ENCODE measurements at regions not wholly inside any gene's neighbourhood (a gene's known extent, or its start where the extent isn't known, plus 50 kb on each side); places are given as distances from the start of the nearest gene placed in this dataset.

GRCh38 chr6:22694092-22694724 is 124.8 kb downstream of the HDGFL1 start:
- Mint-ChIP-seq H3K4me1 (ENCODE audit: low read depth) (peaks cover 10% of the 10 kb centered on the region), H3K9me3 (ENCODE audit: low read depth) (peaks cover 8% of the 10 kb centered on the region), H3K4me3 (ENCODE audit: low read depth) (no peak overlapping the region)

GRCh38 chr6:22696481-22696880 is 127.1 kb downstream of the HDGFL1 start:
- peaks cover 21% of the 10 kb centered on the region for H3K4me1 Mint-ChIP-seq (ENCODE audit: low read depth)
- no peak for DNase-seq (ENCODE audit: low spot score, unreplicated experiment)
- H3K9me3 Mint-ChIP-seq (ENCODE audit: low read depth) = peaks cover 4% of the 10 kb centered on the region
- H3K27ac Mint-ChIP-seq = no peak overlapping the region
- no peaks in the 10 kb centered on the region for H3K36me3 Mint-ChIP-seq (ENCODE audit: insufficient read depth)
- H3K27me3 Mint-ChIP-seq = no peaks in the 10 kb centered on the region
- no peak overlapping the region for H3K4me3 Mint-ChIP-seq (ENCODE audit: low read depth)
- TF ChIP-seq, protein P1, sequence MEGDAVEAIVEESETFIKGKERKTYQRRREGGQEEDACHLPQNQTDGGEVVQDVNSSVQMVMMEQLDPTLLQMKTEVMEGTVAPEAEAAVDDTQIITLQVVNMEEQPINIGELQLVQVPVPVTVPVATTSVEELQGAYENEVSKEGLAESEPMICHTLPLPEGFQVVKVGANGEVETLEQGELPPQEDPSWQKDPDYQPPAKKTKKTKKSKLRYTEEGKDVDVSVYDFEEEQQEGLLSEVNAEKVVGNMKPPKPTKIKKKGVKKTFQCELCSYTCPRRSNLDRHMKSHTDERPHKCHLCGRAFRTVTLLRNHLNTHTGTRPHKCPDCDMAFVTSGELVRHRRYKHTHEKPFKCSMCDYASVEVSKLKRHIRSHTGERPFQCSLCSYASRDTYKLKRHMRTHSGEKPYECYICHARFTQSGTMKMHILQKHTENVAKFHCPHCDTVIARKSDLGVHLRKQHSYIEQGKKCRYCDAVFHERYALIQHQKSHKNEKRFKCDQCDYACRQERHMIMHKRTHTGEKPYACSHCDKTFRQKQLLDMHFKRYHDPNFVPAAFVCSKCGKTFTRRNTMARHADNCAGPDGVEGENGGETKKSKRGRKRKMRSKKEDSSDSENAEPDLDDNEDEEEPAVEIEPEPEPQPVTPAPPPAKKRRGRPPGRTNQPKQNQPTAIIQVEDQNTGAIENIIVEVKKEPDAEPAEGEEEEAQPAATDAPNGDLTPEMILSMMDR (IDR thresholded peaks at IDR 0.05; ENCODE audit: unreplicated experiment) = no peak

More at GRCh38 chr6:22694092-22694724, 124.8 kb downstream of the HDGFL1 start:
- DNase-seq (ENCODE audit: low spot score, unreplicated experiment) = no peak
- no peak overlapping the region for H3K27ac Mint-ChIP-seq
- TF ChIP-seq, protein P1 (IDR thresholded peaks at IDR 0.05; ENCODE audit: unreplicated experiment) = no peak
- no peaks in the 10 kb centered on the region for H3K36me3 Mint-ChIP-seq (ENCODE audit: insufficient read depth)
- no peaks in the 10 kb centered on the region for H3K27me3 Mint-ChIP-seq

- Mint-ChIP-seq H3K4me1 (ENCODE audit: low read depth) (peaks cover 21% of the 10 kb centered on the region), H3K27ac (no peak overlapping the region), H3K4me3 (ENCODE audit: low read depth) (no peak overlapping the region), H3K27me3 (no peaks in the 10 kb centered on the region), H3K36me3 (ENCODE audit: insufficient read depth) (no peaks in the 10 kb centered on the region), H3K9me3 (ENCODE audit: low read depth) (peaks cover 4% of the 10 kb centered on the region)
- DNase-seq (ENCODE audit: low spot score, unreplicated experiment) = no peak
- TF ChIP-seq, protein P1 (IDR thresholded peaks at IDR 0.05; ENCODE audit: unreplicated experiment) = no peak
Observed at GRCh38 chr6:22697306-22697705, 127.9 kb downstream of the HDGFL1 start.

GRCh38 chr6:22699151-22699550 is 129.8 kb downstream of the HDGFL1 start:
- Mint-ChIP-seq H3K27ac (peak overlapping the region; percentile 49), H3K4me3 (ENCODE audit: low read depth) (peak overlapping the region; percentile 8), H3K27me3 (no peaks in the 10 kb centered on the region), H3K36me3 (ENCODE audit: insufficient read depth) (no peaks in the 10 kb centered on the region), H3K4me1 (ENCODE audit: low read depth) (peaks cover 21% of the 10 kb centered on the region), H3K9me3 (ENCODE audit: low read depth) (peaks cover 4% of the 10 kb centered on the region)
- DNase-seq (ENCODE audit: low spot score, unreplicated experiment) = no peak
- TF ChIP-seq, protein P1 (IDR thresholded peaks at IDR 0.05; ENCODE audit: unreplicated experiment) = no peak

DNA sequence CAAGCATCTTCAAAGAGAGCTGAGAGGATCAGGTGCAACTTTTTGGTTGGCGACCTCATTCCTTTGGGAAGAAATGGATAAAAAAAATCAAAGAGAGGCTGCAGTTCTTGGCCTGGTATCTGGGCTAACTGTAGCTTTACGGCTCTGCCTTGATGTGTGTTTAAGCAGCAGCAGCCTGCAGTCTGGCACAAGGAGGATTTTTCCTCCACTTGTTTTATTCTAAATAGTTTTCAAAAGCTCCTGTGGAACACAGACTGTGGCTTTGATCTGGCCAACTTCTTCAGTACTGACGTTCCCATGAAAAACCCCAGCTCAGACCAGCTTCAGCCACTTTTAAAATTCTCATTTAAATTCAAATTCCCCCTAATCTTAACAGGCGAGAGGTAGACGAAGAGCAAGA is 137.3 kb downstream of the HDGFL1 start:
- H3K4me1 Mint-ChIP-seq (ENCODE audit: low read depth) = peaks cover 12% of the 10 kb centered on the region
- H3K4me3 Mint-ChIP-seq (ENCODE audit: low read depth) = no peak overlapping the region
- no peak for DNase-seq (ENCODE audit: low spot score, unreplicated experiment)
- H3K27me3 Mint-ChIP-seq = no peaks in the 10 kb centered on the region
- TF ChIP-seq, protein P1 (IDR thresholded peaks at IDR 0.05; ENCODE audit: unreplicated experiment) = no peak
- H3K27ac Mint-ChIP-seq = peak overlapping the region; percentile 8
- no peaks in the 10 kb centered on the region for H3K9me3 Mint-ChIP-seq (ENCODE audit: low read depth)
- no peaks in the 10 kb centered on the region for H3K36me3 Mint-ChIP-seq (ENCODE audit: insufficient read depth)

Measured in progenitor cell of endocrine pancreas (in vitro differentiated cells).